Cardiac muscle cell (in vitro differentiated cells and primary cell): ENCODE measurements at regions not wholly inside any gene's neighbourhood (a gene's known extent, or its start where the extent isn't known, plus 50 kb on each side); places are given as distances from the start of the nearest gene placed in this dataset.

Experiments used
- DNase-seq, 2 donors: peaks; one replicate each; pipeline versions ENCODE4 v3.0.0 to v3.0.0-alpha.2; 2010 to 2017; ENCODE audit warnings: low read depth in 1 of 2, low spot score in 1 of 2
- H3K27ac ChIP-seq: fragments of 200-600 bp; sonication (generic); 2 replicates; pipeline ENCODE4 v1.5.1; 2016
- H3K27me3 ChIP-seq: fragments of 200-600 bp; sonication (generic); 2 replicates; pipeline ENCODE4 v1.6.0; 2016; ENCODE audit warnings: control low read depth
- H3K36me3 ChIP-seq: fragments of 200-600 bp; sonication (generic); 2 replicates; pipeline ENCODE4 v1.5.1; 2016; ENCODE audit warnings: control low read depth
- H3K4me1 ChIP-seq: fragments of 200-600 bp; sonication (generic); 2 replicates; pipeline ENCODE4 v1.8.1; 2017; ENCODE audit warnings: low read depth, mild to moderate bottlenecking, mixed run types
- H3K4me3 ChIP-seq: fragments of 200-600 bp; sonication (generic); 2 replicates; pipeline ENCODE4 v1.5.1; 2016; ENCODE audit warnings: mild to moderate bottlenecking
- H3K9me3 ChIP-seq: fragments of 200-600 bp; sonication (generic); 2 replicates; pipeline ENCODE4 v1.5.1; 2017; ENCODE audit warnings: low read depth, mild to moderate bottlenecking, control low read depth
- TF ChIP-seq, protein P1 (sequence below): IDR thresholded peaks from 2 replicates; pipeline ENCODE4 v1.5.1; 2012; ENCODE audit warnings: low read depth, mild to moderate bottlenecking, low read length

DNA sequence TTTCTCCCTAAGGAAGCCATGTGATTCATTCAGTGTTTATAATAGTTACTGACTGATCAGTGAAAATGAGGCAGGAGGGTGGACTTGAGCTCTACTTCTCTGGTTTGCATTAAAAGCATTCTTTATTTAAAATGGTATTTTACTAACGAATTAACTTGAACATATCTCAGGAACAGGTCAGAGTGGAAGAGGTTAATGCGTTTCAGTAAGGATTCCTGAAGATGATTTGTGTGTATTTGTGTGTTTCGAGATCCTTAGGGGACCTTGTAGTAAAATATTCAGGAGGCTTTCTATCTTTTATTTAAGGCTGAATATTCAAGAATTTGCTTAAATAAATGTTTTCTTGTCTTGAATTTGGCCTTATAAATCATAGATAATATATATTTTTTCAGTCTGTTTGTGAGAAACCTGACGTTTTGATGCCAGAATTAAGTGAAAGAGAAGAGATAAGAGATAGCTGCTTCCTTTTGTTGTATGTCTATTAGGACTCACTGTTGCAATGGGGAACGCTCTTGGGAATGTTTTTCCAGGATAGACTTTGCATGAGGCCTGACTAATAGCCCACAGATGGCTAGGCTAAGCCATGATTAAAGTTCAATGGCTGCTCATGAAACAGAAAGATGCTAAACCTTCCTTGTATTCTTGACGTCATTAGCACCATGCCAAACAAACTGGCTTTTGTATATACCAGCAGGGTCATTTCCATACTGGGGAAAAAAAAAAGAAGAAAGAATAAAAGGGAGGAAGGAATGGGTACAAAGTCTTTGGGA, 93.8 kb upstream of the MTPN start:
- peaks cover 5% of the 10 kb centered on the region for H3K4me1 ChIP-seq

DNA sequence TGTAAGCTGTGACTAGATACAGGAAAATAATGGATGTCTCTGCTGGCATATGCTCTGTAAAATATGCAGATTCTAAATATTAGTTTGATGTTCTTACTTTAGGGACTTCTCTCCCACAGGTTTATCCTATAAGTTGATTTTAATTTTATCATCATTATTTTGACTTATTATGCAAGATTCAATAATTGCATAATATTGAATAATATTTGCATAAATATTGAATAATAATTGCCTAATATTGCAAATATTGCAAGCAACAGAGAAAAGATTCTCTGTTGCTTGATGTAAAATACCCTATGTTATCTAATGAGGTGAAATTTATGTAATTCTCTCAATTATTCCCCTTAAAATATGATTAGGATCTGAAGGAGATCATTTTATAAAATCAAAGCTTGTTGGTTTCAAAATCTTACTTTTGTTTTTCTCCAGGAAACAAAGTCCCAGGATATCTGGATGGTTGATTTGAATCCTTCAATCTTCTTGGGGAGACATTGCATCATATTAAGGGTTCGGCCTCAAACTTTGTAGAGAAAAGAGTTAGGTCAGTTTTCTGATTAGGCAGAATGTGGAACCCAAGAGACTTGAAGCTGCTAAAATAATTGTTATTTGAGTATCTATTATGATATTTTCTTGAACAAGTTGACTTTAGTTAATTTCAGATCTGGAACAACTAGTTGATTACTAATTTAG, 92.8 kb upstream of the MTPN start:
- Histone ChIP-seq H3K36me3 (no peaks in the 10 kb centered on the region), H3K4me1 (peaks cover 5% of the 10 kb centered on the region), H3K9me3 (no peaks in the 10 kb centered on the region), H3K4me3 (no peak overlapping the region), H3K27me3 (no peaks in the 10 kb centered on the region), H3K27ac (no peak overlapping the region)
- no peak for DNase-seq
- TF ChIP-seq, protein P1, sequence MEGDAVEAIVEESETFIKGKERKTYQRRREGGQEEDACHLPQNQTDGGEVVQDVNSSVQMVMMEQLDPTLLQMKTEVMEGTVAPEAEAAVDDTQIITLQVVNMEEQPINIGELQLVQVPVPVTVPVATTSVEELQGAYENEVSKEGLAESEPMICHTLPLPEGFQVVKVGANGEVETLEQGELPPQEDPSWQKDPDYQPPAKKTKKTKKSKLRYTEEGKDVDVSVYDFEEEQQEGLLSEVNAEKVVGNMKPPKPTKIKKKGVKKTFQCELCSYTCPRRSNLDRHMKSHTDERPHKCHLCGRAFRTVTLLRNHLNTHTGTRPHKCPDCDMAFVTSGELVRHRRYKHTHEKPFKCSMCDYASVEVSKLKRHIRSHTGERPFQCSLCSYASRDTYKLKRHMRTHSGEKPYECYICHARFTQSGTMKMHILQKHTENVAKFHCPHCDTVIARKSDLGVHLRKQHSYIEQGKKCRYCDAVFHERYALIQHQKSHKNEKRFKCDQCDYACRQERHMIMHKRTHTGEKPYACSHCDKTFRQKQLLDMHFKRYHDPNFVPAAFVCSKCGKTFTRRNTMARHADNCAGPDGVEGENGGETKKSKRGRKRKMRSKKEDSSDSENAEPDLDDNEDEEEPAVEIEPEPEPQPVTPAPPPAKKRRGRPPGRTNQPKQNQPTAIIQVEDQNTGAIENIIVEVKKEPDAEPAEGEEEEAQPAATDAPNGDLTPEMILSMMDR = no peak

More for the DNA sequence above, 93.8 kb upstream of the MTPN start:
- TF ChIP-seq, protein P1 = no peak
- no peak overlapping the region for H3K4me3 ChIP-seq
- H3K27ac ChIP-seq = no peak overlapping the region
- H3K27me3 ChIP-seq = no peaks in the 10 kb centered on the region
- H3K9me3 ChIP-seq = no peaks in the 10 kb centered on the region
- no peaks in the 10 kb centered on the region for H3K36me3 ChIP-seq
- no peak for DNase-seq

DNA sequence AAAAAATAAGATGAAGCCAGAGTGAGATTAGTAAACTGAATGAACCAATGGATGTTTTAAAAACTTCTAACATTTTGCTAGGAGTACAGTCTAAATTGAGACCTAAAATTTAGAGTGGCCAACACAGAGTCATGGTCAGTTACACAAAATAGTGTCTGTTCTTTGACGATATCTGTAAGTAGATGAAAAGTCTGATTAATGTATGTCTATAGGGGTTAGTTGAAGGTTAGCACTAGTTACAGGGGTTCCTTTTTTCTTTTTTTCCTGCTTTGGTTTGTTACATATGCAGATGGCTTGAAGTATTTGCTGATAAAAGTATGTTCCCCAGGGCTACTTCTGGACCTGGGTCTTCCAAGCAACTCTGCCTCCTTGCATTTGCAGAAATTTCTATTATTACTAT, 90.1 kb upstream of the MTPN start:
- Histone ChIP-seq H3K27me3 (no peaks in the 10 kb centered on the region), H3K27ac (no peak overlapping the region), H3K9me3 (no peaks in the 10 kb centered on the region), H3K4me1 (peaks cover 25% of the 10 kb centered on the region), H3K4me3 (no peak overlapping the region), H3K36me3 (no peaks in the 10 kb centered on the region)
- TF ChIP-seq, protein P1 = no peak
- DNase-seq = no peak

DNA sequence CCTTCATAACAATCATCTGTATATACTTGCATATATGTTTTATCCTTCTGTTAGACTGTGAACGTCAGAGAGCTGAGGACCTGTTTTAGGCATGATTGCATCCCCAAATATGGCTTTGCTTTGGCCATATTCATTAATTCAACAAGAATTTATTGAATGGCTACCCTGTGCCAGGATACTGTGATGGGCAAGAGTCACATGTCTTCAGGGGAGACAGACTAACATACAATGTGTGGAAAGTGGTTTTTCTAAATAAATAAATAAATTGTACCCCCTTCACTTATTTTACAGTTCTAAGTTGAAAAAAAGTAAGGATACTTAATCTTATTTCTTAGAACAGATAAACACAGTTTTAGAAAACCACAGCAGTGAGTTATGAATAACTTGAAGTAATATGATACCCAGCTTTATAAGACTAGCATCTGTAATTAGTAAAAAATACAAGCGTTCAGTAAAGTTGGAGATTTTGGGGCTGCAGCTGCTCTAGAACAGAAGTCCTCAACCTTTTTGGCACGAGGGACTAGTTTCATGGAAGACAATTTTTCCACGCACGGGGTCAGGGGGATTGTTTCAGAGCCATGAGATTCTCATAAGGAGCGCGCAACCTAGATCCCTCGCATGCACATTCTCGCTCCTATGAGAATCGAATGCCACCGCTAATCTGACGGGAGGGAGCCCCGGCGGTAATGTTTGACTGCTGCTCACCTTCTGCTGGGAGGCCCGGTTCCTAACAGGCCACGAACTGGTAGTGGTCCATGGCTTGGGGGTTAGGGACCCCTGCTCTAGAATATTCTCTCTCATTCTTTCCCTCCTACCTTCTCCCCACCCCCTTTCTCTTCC, 89.4 kb upstream of the MTPN start:
- DNase-seq = no peak
- TF ChIP-seq, protein P1 = no peak
- Histone ChIP-seq H3K4me3 (no peak overlapping the region), H3K4me1 (peaks cover 25% of the 10 kb centered on the region), H3K9me3 (no peaks in the 10 kb centered on the region), H3K36me3 (no peaks in the 10 kb centered on the region), H3K27me3 (no peaks in the 10 kb centered on the region), H3K27ac (no peak overlapping the region)

DNA sequence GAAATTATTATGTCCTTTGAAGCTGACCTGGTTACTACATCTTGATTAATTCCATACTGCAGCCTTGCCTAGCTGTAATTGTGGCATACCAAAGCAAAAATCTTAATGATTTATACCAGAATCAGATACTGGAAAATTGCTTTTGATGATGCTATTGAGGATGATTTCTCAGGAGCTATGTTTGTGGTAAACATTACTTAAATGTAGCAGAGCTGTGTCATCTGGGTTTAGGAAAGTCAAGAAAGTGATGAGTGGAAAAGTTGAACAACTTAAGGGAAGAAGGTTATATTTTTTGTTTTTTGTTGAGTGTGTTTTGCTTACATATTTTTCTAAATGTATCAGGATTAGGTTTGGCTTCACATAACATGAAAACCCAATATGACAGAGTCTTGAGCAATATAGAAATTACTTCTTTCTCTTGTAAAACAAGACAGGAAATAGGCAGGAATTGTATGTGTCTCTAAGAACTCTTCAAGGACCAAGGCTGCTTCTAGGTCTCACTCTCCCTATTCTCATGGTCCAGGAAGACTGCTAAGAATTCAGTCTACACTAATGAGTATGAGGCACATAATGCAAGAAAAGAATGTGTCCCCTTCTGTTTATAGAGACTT, 87.6 kb upstream of the MTPN start:
- no peak for DNase-seq
- Histone ChIP-seq H3K27me3 (no peaks in the 10 kb centered on the region), H3K36me3 (no peaks in the 10 kb centered on the region), H3K9me3 (no peaks in the 10 kb centered on the region), H3K27ac (peak overlapping the region; percentile 34), H3K4me1 (peaks cover 25% of the 10 kb centered on the region), H3K4me3 (no peak overlapping the region)
- TF ChIP-seq, protein P1 = no peak
